ENCODE measurements at regions not wholly inside any gene's neighbourhood (a gene's known extent, or its start where the extent isn't known, plus 50 kb on each side); places are given as distances from the start of the nearest gene placed in this dataset.
A peak's percentile ranks its signal among the peaks of the same experiment; 100 is the strongest.

DNA sequence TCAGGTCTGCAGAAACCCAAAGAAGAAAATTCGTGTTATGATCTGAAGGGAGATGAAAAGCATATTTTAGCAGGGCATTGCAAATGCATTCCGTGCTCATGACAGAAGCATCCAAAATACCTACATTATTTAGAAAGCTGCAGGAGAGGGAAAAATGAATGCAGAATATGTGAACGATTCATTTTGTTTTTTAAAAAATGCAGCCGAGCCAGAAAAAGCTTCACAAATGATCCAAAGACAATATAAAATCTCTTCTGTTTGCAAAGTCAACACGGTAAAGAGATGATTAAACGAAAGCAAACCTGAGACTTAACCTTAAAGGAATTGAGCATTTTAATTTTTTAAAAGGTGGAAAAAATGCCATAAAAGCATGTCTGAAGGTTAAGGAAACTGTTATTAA is 136.1 kb upstream of the SULF2 start:
- Histone ChIP-seq H3K9me3 (replicated peaks in 1 of 2; ENCODE audit: control insufficient read depth in 1 of 2, insufficient read depth in 1 of 2, low read length in 2 of 2) (peaks cover 27 to 30% of the 10 kb centered on the region in 2 donors), H3K4me1 (ENCODE audit: control insufficient read depth in 1 of 2, insufficient read depth in 2 of 2, low read length in 2 of 2) (no peaks in the 10 kb centered on the region), H3K4me2 (replicated peaks; ENCODE audit: extremely low read depth, low read length, poor library complexity, severe bottlenecking) (no peak overlapping the region), H3K27ac (ENCODE audit: low read depth in 1 of 2, low read length in 2 of 2) (no peak overlapping the region), H3K9ac (ENCODE audit: insufficient read depth, low read length, poor library complexity, severe bottlenecking) (no peak overlapping the region), H2AFZ (ENCODE audit: insufficient read depth, low read depth, low read length, poor library complexity, severe bottlenecking) (no peak overlapping the region), H3K27me3 (ENCODE audit: control insufficient read depth in 2 of 2, insufficient read depth in 2 of 2, low read length in 2 of 2) (peaks cover 12 to 15% of the 10 kb centered on the region in 2 donors), H3K36me3 (replicated peaks in 1 of 2; ENCODE audit: control insufficient read depth in 1 of 2, insufficient read depth in 2 of 2, low read length in 2 of 2) (no peaks in the 10 kb centered on the region), H3K4me3 (replicated peaks in 1 of 3; ENCODE audit: low read depth in 2 of 3, low read length in 3 of 3) (no peak overlapping the region), H4K20me1 (ENCODE audit: insufficient read depth, low read length) (no peaks in the 10 kb centered on the region), H3K79me2 (ENCODE audit: insufficient read depth, low read length) (no peaks in the 10 kb centered on the region)
- WGBS (ENCODE audit: insufficient coverage): no CpG with 5 or more reads among the region's 6 CpGs
- Mint-ChIP-seq H3K4me3 (no peak overlapping the region), H3K36me3 (no peaks in the 10 kb centered on the region), H3K27ac (no peak overlapping the region), H3K4me1 (peaks cover 3% of the 10 kb centered on the region), H3K9me3 (peaks cover 23 to 35% (median 34%) of the 10 kb centered on the region in 7 donors), H3K27me3 (ENCODE audit: low read depth in 3 of 3) (peaks cover 13 to 32% (median 17%) of the 10 kb centered on the region in 3 donors)
- intact Hi-C loops (cut with micrococcal nuclease): no loop called here
- no peak for TF ChIP-seq CTCF (IDR thresholded peaks at IDR 0.05)
- no peak for DNase-seq

GRCh38 chr20:47917549-47918070 is 132.3 kb upstream of the SULF2 start:
- H3K4me3 ChIP-seq (replicated peaks in 1 of 3; ENCODE audit: low read depth in 2 of 3, low read length in 3 of 3): no peak overlapping the region
- no peak overlapping the region for H3K27ac ChIP-seq (ENCODE audit: low read depth in 1 of 2, low read length in 2 of 2)
- H3K9me3 Mint-ChIP-seq: peaks cover 27 to 47% (median 41%) of the 10 kb centered on the region in 7 donors
- no peak for TF ChIP-seq CTCF (IDR thresholded peaks at IDR 0.05)
- no peaks in the 10 kb centered on the region for H4K20me1 ChIP-seq (ENCODE audit: insufficient read depth, low read length)
- H3K79me2 ChIP-seq (ENCODE audit: insufficient read depth, low read length): no peaks in the 10 kb centered on the region
- H2AFZ ChIP-seq (ENCODE audit: insufficient read depth, low read depth, low read length, poor library complexity, severe bottlenecking): no peak overlapping the region
- H3K4me1 ChIP-seq (ENCODE audit: control insufficient read depth in 1 of 2, insufficient read depth in 2 of 2, low read length in 2 of 2): no peaks in the 10 kb centered on the region
- H3K4me3 Mint-ChIP-seq: no peak overlapping the region
- no peak for DNase-seq
- H3K27ac Mint-ChIP-seq: peak overlapping the region in 1 of 7 donors; percentile 27
- H3K36me3 Mint-ChIP-seq: no peaks in the 10 kb centered on the region
- no peak overlapping the region for H3K4me2 ChIP-seq (replicated peaks; ENCODE audit: extremely low read depth, low read length, poor library complexity, severe bottlenecking)
- peaks cover 8 to 21% (median 13%) of the 10 kb centered on the region in 3 donors for H3K27me3 Mint-ChIP-seq (ENCODE audit: low read depth in 3 of 3)
- H3K36me3 ChIP-seq (replicated peaks in 1 of 2; ENCODE audit: control insufficient read depth in 1 of 2, insufficient read depth in 2 of 2, low read length in 2 of 2): no peaks in the 10 kb centered on the region
- no peak overlapping the region for H3K9ac ChIP-seq (ENCODE audit: insufficient read depth, low read length, poor library complexity, severe bottlenecking)
- peaks cover 3 to 4% of the 10 kb centered on the region in 2 donors for H3K27me3 ChIP-seq (ENCODE audit: control insufficient read depth in 2 of 2, insufficient read depth in 2 of 2, low read length in 2 of 2)
- WGBS (ENCODE audit: insufficient coverage): 83% methylated on average over 1 of the region's 2 CpGs
- H3K4me1 Mint-ChIP-seq: peaks cover 3% of the 10 kb centered on the region
- intact Hi-C loops (cut with micrococcal nuclease): no loop called here
- H3K9me3 ChIP-seq (replicated peaks in 1 of 2; ENCODE audit: control insufficient read depth in 1 of 2, insufficient read depth in 1 of 2, low read length in 2 of 2): peaks cover 39 to 40% of the 10 kb centered on the region in 2 donors

Data from CD14-positive monocyte (primary cell).